ENCODE measurements at regions not wholly inside any gene's neighbourhood (a gene's known extent, or its start where the extent isn't known, plus 50 kb on each side); places are given as distances from the start of the nearest gene placed in this dataset.

DNA sequence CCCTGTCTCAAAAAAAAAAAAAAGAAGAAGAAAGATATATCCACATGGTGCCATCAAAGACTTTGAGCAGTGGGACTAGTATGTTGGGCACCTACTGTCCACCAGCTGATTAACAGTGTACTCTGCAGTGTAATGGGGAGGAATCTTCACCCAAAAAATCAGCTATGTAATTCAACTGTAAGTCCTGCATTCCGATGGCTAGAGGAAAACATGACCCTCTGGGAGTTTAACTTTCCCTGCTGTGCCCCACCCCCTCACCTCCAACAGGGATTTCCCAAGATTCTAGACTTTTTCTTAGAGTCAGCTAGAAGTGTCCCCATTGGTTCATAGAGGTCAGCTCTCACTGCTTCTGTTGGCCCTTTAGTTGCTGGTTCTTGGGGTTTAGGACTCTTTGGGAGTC is 221.2 kb upstream of the CLINT1 start:
- ChIA-PET CTCF (interaction anchor here (0.9 kb wide), 1 partner anchor 20 kb away, joined by 3 read pairs; no protein-coding TSS in a partner anchor), POLR2A (interaction anchor here (0.7 kb wide), 1 partner anchor 12 kb away, joined by 6 read pairs; no protein-coding TSS in a partner anchor)
- Histone ChIP-seq H3K4me3 (ENCODE audit: low read depth, low read length) (no peak overlapping the region), H3K36me3 (ENCODE audit: control insufficient read depth, insufficient read depth, low read length) (no peaks in the 10 kb centered on the region), H3K27me3 (ENCODE audit: control insufficient read depth, insufficient read depth, low read length) (no peaks in the 10 kb centered on the region)
- DNase-seq (ENCODE audit: low read depth): no peak
- TF ChIP-seq, protein P1, sequence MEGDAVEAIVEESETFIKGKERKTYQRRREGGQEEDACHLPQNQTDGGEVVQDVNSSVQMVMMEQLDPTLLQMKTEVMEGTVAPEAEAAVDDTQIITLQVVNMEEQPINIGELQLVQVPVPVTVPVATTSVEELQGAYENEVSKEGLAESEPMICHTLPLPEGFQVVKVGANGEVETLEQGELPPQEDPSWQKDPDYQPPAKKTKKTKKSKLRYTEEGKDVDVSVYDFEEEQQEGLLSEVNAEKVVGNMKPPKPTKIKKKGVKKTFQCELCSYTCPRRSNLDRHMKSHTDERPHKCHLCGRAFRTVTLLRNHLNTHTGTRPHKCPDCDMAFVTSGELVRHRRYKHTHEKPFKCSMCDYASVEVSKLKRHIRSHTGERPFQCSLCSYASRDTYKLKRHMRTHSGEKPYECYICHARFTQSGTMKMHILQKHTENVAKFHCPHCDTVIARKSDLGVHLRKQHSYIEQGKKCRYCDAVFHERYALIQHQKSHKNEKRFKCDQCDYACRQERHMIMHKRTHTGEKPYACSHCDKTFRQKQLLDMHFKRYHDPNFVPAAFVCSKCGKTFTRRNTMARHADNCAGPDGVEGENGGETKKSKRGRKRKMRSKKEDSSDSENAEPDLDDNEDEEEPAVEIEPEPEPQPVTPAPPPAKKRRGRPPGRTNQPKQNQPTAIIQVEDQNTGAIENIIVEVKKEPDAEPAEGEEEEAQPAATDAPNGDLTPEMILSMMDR (IDR thresholded peaks at IDR 0.05; ENCODE audit: insufficient read depth, low read depth, low read length): no peak

- ChIA-PET CTCF (interaction anchor here (0.7 kb wide), 1 partner anchor 20 kb away, joined by 3 read pairs; no protein-coding TSS in a partner anchor), POLR2A (no interaction called here)
- Histone ChIP-seq H3K27me3 (ENCODE audit: control insufficient read depth, insufficient read depth, low read length) (no peaks in the 10 kb centered on the region), H3K4me3 (ENCODE audit: low read depth, low read length) (no peak overlapping the region), H3K36me3 (ENCODE audit: control insufficient read depth, insufficient read depth, low read length) (no peaks in the 10 kb centered on the region)
- DNase-seq (ENCODE audit: low read depth): no peak
- TF ChIP-seq, protein P1 (IDR thresholded peaks at IDR 0.05; ENCODE audit: insufficient read depth, low read depth, low read length): no peak
These were observed 220.2 kb upstream of the CLINT1 start for GRCh38 chr5:158079097-158079496.

DNA sequence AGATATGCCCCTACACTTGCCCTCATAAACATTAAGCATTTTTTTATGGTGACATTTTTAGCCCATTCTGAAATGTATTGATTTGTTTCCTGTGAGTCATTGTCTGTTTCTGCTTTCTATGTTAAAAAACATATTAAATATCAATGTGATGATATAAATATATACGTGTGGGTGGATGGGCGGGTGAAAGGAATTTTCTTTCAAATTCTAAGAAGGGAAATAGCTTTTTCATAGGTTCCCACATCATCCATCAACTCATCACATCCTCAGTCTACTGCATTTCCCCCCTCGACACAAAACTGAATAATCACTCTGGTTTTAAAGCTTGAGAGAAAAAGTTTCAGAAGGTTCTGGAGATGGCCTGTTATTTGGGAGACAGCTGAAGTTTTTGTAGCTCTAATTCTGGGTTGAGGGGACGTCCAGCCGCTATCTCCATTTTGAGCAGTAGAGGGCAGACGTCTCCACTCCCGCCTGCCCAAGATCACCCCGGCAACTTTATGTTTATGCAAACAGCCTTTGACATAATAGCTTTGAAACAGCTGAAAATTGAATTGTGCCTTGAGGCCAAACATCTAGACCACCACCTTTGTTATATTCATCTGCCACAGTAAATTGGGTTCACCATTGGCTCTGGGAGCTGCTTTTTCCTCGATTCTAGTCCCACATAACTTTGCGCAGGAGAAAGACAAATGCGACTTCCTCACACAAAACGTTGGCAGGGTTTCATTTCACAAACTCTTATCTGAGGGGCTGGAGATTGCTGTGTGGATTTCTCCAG is 216.2 kb upstream of the CLINT1 start:
- no peak overlapping the region for H3K4me3 ChIP-seq (ENCODE audit: low read depth, low read length)
- TF ChIP-seq, protein P1 (IDR thresholded peaks at IDR 0.05; ENCODE audit: insufficient read depth, low read depth, low read length): peak; percentile 92
- no peaks in the 10 kb centered on the region for H3K27me3 ChIP-seq (ENCODE audit: control insufficient read depth, insufficient read depth, low read length)
- CTCF ChIA-PET: interaction anchor here (0.6 to 1.8 kb wide), 35 partner anchors 8 to 1058 kb away, joined by 3 to 29 read pairs (median 4); partner anchors contain the start of gene EBF1
- no peaks in the 10 kb centered on the region for H3K36me3 ChIP-seq (ENCODE audit: control insufficient read depth, insufficient read depth, low read length)
- no peak for DNase-seq (ENCODE audit: low read depth)
- POLR2A ChIA-PET: no interaction called here

- ChIA-PET POLR2A (no interaction called here), CTCF (interaction anchor here (1.0 to 2.2 kb wide), 32 partner anchors 7 to 1058 kb away, joined by 3 to 29 read pairs (median 5); no protein-coding TSS in a partner anchor)
- Histone ChIP-seq H3K36me3 (ENCODE audit: control insufficient read depth, insufficient read depth, low read length) (no peaks in the 10 kb centered on the region), H3K27me3 (ENCODE audit: control insufficient read depth, insufficient read depth, low read length) (no peaks in the 10 kb centered on the region), H3K4me3 (ENCODE audit: low read depth, low read length) (no peak overlapping the region)
- TF ChIP-seq, protein P1 (IDR thresholded peaks at IDR 0.05; ENCODE audit: insufficient read depth, low read depth, low read length): no peak
- no peak for DNase-seq (ENCODE audit: low read depth)
These were observed 215.6 kb upstream of the CLINT1 start for GRCh38 chr5:158074597-158074991.

- no peak overlapping the region for H3K4me3 ChIP-seq (ENCODE audit: low read depth, low read length)
- no peaks in the 10 kb centered on the region for H3K27me3 ChIP-seq (ENCODE audit: control insufficient read depth, insufficient read depth, low read length)
- H3K36me3 ChIP-seq (ENCODE audit: control insufficient read depth, insufficient read depth, low read length): no peaks in the 10 kb centered on the region
- POLR2A ChIA-PET: no interaction called here
- CTCF ChIA-PET: interaction anchor here (0.6 to 1.3 kb wide), 3 partner anchors 40 to 625 kb away, joined by 3 to 5 read pairs (median 3); no protein-coding TSS in a partner anchor
- DNase-seq (ENCODE audit: low read depth): no peak
- TF ChIP-seq, protein P1 (IDR thresholded peaks at IDR 0.05; ENCODE audit: insufficient read depth, low read depth, low read length): no peak
These were observed 211.9 kb upstream of the CLINT1 start for GRCh38 chr5:158070859-158071258.
